HG03097 (cell line): ENCODE measurements at regions not wholly inside any gene's neighbourhood (a gene's known extent, or its start where the extent isn't known, plus 50 kb on each side); places are given as distances from the start of the nearest gene placed in this dataset.

Experiments
- ATAC-seq: cut with Tn5 transposase; IDR thresholded peaks from one replicate; pipeline ENCODE4 v1.9.1; 2021; ENCODE audit not compliant: unreplicated experiment, low FRiP score

DNA sequence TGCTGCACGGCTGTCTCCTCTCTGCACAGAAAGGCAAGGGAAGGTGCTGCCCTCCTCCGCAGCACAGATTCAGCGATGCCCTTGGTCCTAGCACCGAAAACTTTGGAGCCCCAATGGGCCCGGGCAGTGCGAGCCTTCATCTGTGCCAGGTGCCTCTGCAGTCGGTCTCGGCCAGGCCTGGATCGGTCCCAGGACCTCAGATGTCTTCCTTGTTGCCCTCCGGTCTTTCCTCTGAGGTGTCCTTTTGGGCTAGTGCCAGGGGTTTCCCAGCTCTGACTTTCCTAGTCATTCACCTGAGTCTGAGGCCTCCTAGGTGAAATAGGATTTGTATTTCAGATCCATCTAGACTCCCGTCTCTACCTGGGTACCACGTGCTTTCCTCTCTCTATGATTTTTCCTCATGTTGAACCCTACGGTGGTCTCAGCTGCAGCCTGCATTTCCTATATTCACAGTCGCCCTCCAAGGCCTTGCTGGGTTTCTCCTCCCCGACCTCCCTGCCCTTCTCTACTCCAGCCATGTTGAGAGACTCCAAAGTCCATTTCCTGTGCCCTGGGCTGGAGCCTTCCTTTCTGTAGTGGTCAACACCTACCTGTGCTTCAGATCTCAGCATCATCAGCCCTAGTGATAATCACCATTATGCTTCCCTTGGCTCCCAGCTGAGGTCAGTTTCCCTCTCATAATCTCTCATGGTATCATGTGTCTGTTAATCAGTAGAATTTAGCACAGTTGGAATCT is 92.0 kb upstream of the PRSS58 start:
- ATAC-seq = no peak

DNA sequence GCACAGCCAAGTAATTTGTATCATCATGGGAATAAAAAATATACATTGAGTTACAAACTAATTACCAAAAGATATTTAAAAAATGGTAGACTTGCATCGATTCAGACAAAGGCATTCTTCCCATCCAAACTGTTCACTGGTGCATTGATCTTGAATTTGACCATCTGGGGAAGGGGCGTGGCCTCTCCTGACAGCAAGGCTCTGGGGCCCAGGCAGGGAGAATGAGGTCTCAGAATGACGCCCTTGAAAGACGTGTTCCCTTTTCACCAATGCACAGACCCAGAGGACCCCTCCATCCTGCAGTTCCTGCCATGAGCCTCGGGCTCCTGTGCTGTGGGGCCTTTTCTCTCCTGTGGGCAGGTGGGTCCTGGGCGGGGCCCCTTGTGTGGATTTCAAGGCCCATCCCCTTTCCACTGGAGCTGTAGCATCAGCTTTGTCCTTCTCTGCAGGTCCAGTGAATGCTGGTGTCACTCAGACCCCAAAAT is 91.1 kb upstream of the PRSS58 start:
- ATAC-seq = no peak

DNA sequence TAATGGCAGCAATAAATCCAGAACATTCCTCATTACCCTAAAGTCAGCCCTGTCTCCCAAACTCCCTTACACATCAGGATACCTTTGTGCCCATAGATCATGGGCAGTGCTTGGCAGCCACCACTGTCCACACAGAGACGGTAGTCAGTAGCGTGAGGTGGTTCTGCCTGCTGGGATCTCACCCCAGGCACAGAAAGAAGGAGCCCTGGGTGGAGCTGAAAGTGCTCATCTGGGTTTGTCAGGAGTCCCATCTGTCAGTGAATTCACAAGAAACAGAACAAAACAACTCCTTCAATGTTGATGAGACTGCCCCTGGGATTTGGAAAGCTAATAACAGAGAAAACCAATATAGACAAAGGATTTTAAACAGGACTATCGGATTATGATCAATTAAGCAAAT is 90.2 kb upstream of the PRSS58 start:
- ATAC-seq = no peak

DNA sequence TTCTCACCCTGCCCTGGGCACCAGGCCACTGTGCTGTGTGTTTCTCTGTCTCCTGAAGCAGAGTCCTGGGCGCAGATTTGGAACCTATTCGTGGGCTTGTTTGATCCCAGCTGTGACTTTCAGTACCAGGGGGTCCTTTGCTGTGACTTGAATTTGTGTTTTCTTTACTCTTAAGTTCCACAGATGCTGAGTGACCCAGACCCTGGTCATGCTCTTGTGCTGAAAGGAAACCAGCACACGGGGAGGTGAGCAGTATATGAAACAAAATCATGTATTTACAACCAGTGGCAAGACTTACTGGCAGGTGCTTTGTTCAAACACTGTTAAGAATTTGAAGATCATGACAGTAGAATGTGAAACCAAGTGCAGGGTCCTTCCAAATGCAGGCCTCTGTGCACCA is 89.2 kb upstream of the PRSS58 start:
- ATAC-seq = no peak

DNA sequence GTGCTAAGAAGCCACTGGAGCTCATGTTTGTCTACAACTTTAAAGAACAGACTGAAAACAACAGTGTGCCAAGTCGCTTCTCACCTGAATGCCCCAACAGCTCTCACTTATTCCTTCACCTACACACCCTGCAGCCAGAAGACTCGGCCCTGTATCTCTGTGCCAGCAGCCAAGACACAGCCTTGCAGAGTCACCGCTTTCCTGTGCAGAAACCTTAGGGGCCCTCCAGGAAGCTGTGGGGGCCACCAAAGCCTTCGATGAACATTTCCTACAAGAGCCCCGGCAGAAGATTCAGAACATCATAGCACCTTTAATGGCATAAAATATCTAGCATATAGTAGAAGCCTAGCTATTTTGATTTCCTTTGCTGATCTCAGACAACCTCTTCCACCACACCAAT is 88.0 kb upstream of the PRSS58 start:
- no peak for ATAC-seq

DNA sequence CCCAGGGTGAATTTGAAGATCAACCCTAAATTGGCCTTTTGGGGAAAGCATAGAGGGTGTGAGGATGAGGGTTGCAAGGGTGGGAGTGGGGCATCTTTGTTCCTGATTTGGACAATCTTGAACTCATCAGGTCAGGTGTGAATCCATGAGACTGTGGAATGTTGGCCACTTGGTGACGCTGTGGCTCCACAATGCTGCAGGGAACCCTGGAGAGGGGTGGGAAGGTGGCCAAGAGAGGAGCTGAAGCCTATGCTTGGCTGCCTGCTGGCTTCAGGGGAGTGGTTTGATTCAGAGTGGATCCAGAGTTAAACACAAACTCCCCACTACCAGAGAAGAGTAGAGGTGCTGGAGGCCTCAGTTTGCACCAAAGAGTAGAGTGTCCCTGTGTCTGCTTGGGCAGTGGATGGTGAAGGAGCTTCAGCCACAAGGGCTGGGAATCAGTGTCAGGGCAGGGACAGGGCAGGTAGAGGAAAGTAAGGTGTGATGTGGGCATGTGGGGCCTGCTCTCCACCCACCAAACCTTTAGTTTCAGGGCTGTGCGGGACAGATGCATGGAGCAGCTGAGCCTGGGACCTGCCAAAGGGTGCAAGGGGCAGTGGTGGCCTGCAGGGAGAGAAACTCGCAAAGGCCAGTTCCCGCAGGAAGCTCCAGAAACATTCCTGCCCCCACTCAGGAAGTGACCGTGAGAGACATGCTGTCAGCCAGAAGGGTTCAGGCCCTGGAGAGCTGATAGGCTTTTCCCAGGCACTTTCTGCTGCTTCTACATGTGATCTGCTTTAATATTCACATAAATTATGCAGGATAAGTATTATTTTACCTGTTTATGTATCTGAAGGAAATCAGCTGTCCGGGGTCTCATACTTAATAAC is 81.0 kb upstream of the PRSS58 start:
- ATAC-seq = no peak

DNA sequence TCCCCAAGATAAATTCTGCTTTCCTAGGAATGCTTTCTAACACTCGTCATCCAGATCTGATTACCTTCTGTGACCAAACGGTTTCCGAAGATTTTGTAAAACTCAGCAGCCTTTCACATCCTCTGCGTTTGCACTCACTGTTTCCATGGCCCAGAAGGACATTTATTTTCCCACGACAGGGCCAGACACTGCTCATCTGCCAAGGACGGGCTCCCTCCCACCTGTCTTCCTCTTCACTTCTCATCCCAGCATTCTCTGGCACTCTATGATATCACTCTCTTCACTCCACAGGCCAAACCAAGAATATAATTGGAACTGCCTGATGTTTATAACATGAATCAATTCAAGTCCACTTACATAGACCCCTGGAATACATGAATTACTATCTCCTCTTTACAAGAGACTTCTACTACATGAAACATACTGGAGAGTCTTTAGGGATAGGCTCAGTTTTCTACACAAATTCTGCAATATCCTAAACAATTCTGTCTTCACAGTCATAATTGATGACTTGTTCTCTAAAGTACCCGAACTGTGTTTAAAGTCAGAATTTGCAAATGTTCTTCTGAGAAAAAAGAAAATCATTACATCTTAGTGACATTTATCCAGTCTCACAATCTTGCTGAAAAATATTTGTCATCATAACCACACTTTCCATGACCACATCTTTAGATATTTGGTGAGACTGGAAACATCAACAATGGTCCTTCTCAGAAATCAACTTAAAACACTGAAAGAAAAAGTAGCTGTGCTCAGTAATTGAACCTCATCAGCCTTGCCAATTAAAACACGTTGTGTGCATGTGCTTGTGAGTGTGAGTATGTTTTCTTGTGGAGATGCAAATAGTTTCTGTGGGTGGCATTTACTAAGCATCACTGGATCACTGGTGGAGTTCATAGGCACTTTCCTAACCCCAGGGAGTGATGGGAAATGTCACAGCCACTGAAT is 79.5 kb upstream of the PRSS58 start:
- ATAC-seq = no peak

DNA sequence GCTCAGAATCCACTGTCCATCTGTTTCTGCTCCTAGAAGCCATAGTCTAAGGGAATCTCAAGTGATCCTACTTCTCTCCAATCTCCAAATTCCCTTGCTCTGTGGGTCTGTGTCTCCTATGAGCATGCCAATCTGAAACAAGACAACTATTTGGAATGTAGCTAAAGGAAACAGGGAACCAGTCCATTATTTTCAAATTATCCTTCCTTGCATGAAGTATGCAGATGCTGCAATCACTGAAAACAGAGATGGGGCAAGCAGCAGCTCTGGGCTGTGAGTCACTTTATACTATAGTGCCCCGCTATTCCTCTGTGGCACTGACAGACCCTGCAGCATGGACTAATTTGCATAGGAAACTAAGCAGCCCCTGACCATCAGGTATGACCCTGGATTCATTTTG is 76.9 kb upstream of the PRSS58 start:
- ATAC-seq = no peak

DNA sequence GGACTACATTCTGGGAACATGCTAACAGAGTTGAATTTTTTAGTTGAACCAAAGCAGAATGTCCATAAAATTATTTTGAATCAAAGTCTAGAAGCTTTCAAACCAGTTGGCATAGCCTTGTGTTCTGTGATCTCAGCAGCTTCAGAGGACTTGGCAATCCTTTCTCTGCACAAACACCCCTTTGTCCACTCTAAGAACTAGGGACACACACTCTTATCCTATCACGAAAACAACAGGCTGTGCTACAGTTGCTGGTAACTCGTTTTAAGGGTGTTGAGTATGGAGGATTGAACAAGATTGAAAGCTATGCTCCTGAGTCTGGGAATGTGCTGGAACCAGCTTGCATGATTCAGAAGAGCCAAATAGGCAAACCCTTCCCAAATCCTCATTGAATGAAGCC is 76.4 kb upstream of the PRSS58 start:
- no peak for ATAC-seq

DNA sequence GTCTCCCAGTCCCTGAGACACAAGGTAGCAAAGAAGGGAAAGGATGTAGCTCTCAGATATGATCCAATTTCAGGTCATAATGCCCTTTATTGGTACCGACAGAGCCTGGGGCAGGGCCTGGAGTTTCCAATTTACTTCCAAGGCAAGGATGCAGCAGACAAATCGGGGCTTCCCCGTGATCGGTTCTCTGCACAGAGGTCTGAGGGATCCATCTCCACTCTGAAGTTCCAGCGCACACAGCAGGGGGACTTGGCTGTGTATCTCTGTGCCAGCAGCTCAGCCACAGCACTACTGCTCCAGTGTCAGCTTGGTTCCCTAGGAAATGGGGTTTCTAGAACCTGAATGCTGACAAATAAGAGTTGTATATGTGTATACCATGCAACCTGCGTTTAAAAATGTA is 74.6 kb upstream of the PRSS58 start:
- ATAC-seq = no peak

DNA sequence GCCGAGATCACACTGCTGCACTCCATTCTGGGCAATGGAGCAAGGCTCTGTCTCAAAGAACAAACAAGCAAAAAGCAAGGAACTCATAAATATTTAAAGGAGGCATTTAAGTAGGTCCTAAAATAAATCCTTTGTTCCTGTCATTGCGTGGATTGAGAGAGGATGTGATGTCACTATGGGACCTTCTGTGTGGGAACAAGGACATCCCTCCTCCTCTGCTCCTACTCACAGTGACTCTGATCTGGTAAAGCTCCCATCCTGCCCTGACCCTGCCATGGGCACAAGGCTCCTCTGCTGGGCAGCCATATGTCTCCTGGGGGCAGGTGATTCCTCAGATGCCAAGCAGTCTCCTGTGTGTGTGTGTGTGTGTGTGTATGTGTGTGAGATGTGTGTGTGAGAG is 74.1 kb upstream of the PRSS58 start:
- ATAC-seq = no peak

DNA sequence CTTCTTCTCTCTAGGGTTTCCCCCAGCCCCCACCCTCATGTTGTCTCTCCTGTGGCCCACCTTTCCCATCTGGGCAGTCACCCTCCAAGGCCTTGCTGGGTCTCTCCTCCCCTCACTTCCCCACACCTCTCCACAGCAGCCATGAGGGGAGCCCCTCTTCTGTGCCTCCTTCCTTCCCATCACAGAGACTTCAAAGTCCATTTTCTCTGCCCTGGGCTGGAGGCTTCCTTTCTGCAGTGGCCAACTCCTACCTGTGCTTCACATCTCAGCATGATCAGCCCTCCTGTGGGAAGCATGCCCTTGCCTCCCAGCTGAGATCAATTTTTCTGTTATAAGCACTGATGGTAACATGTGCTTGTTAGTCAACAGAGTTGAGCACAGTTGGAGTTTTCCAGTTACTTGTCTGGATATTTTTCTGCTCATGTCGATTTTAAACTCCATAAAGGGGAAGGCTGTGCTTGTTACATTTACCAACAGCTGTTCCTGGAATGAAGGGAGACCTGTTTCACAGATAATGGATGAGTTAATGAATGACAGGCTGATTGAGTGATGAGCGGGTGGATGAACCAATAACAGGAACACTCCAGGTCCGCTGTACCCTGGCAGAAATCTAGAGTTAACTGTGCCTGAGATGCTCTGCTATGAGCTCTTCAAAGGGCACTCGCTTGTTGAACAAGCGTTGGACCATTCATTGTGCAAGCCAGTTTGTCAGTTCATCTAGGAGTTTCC is 71.4 kb upstream of the PRSS58 start:
- ATAC-seq = no peak

DNA sequence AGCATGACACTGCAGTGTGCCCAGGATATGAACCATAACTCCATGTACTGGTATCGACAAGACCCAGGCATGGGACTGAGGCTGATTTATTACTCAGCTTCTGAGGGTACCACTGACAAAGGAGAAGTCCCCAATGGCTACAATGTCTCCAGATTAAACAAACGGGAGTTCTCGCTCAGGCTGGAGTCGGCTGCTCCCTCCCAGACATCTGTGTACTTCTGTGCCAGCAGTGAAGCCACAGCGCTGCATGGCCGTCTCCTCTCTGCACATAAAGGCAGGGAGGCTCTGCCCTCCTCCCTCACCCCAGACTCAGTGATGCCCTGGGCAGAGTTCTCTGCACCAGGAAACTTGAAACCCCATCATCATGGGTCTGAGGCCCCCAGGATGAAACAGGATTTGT is 70.7 kb upstream of the PRSS58 start:
- ATAC-seq = no peak

DNA sequence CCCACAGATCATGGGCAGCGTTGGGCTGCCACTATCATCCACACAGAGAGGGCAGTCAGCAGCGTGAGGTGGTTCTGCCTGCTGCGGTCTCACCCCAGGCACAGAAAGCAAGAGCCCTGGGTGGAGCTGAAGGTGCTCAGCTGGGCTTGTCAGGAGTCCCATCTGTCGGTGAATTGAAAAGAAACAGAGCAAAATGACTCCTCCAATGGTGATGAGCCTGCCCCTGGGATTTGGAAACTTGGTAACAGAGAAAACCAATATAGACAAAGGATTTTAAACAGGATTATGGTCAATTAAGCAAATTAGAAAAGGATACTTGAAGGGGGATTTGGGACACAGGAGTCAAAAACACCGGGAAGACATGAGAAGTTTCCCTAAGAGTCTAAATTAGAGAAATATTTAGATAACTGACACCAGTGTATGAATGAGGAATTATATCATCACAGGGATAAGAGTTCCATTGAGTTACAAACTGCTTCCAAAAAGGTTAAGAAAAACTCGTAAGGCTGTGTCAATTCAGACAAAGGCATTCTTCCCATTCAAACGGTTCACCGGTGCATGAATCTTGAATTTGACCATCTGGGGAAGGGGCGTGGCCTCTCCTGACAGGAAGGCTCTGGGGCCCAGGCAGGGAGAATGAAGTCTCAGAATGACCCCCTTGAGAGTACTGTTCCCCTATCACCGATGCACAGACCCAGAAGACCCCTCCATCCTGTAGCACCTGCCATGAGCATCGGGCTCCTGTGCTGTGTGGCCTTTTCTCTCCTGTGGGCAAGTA is 70.0 kb upstream of the PRSS58 start:
- no peak for ATAC-seq

DNA sequence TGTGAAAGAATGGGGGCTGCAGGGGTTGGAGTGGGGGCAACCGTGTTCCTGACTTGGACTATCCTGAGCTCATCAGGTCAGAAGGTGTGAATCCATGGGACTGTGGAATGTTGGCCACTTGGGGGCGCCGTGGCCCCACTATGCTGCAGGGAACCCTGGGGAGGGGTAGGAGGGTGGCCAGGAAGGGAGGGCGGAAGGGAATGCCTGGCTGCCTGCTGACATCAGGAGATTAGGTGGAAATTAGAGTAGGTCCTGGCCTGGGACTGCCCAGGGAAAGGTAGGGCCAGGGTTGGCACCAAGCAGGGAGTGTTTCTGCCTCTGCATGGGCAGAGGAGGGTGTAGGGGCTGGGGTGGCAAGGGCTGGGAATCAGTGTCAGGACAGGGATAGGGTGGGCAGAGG is 65.8 kb upstream of the PRSS58 start:
- no peak for ATAC-seq

DNA sequence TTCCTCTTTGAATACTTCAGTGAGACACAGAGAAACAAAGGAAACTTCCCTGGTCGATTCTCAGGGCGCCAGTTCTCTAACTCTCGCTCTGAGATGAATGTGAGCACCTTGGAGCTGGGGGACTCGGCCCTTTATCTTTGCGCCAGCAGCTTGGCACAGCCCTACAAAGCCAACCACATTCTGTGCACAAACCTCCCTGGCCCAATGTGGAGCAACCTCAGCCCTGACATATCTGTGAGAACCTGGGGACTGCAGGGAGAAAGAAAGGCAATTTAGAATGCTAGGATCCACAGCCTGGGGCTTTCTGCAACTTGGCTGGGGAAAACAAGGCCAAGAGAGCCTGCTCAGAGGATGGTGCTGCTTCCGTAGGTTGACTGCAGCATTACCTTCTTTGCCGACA is 63.5 kb upstream of the PRSS58 start:
- no peak for ATAC-seq

DNA sequence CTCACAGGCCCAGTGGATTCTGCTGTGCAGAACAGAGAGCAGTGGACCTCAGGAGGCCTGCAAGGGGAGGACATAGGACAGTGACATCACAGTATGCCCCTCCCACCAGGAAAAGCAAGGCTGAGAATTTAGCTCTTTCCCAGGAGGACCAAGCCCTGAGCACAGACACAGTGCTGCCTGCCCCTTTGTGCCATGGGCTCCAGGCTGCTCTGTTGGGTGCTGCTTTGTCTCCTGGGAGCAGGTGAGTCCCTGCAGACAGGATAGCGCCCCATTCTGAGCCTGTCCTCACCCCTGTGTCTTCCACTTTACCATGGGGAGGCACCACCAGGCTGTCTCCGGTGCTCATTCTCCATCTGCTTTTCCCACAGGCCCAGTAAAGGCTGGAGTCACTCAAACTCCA is 63.0 kb upstream of the PRSS58 start:
- ATAC-seq = no peak

DNA sequence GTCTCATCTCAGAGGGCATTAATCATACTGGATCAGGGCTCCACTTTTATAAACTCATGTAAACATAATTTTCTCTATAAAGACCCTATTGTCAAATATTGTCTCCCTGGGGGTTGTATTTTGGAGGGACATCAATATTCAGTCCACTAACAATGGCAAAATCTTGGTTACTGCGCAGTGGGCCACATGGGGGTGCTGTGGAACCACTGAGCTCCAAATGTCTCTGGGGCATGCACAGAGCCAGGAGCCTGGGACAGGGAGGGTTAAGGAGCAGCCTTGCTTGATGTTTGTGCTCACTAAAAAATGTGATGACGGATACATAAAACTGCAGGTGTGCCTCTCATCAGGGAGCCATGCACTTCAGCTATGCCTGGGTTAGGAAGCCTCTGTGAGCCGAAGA is 62.1 kb upstream of the PRSS58 start:
- ATAC-seq = no peak

DNA sequence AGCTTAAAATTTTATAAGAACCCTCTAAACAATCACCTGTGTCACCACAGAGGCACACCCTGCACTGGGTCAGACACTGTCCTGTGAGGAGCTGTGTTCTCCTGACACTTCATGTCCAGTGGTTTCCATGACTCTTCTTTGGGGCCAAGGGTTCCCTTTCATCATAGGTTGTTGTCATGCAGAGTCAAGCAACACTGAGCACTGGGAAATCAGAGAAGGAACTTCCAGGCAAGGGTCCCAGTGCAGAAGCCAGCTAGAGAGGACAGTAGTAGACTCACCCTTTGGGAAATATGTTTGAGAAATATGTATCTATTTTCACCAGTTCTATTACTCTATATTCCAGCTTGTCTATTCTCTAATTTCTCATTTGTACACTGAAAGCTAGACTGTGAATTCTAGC is 56.4 kb upstream of the PRSS58 start:
- ATAC-seq = no peak

DNA sequence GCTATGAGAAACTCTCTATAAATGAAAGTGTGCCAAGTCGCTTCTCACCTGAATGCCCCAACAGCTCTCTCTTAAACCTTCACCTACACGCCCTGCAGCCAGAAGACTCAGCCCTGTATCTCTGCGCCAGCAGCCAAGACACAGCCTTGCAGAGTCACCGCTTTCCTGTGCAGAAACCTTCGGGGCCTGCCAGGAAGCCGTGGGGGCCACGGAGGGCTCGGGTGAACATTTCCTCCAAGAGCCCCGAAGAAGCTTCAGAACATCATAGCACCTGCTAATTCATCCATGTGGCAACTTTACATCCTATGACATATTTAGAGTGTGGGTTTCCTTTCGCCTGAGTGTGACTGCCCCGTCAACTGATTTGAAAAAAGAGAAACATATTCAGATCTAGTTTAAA is 55.7 kb upstream of the PRSS58 start:
- ATAC-seq = no peak
